Body of pancreas (tissue), 4 donors: ENCODE measurements at regions not wholly inside any gene's neighbourhood (a gene's known extent, or its start where the extent isn't known, plus 50 kb on each side); places are given as distances from the start of the nearest gene placed in this dataset.

ENCODE experiments used
- CTCF ChIP-seq, 7 experiments: fragments of 450-650 bp in 4 of 7; fragments of 200-600 bp in 3 of 7; sonication (generic) in 3 of 7; IDR thresholded peaks; one replicate each; pipeline ENCODE4 v1.5.1; 2016 to 2019; ENCODE audit warnings: antibody characterized with exemption in 7 of 7
- POLR2A ChIP-seq, 3 donors: fragments of 450-650 bp; IDR thresholded peaks; one replicate each; pipeline ENCODE4 v1.6.1; 2016; ENCODE audit warnings: antibody characterized with exemption in 3 of 3, mild to moderate bottlenecking in 2 of 3

- TF ChIP-seq POLR2A (IDR thresholded peaks at IDR 0.05) (no peak), CTCF (IDR thresholded peaks at IDR 0.05) (no peak)
Measured at GRCh38 chr6:163815796-163816195, 401.3 kb downstream of the QKI start.
